Stimulated activated CD4-positive, alpha-beta T cell treated with anti-CD3 and anti-CD28 coated beads, Interleukin-4, amount 100 ng/mL, for 48 hours (primary cell): ENCODE measurements at regions not wholly inside any gene's neighbourhood (a gene's known extent, or its start where the extent isn't known, plus 50 kb on each side); places are given as distances from the start of the nearest gene placed in this dataset.

Experiments
- DNase-seq, 2 donors: peaks; one replicate each; pipeline ENCODE4 v3.0.0-alpha.2; 2020; ENCODE audit warnings: low read depth in 2 of 2

GRCh38 chr19:34109596-34109995 is 62.7 kb upstream of the LSM14A start:
- no peak for DNase-seq

DNA sequence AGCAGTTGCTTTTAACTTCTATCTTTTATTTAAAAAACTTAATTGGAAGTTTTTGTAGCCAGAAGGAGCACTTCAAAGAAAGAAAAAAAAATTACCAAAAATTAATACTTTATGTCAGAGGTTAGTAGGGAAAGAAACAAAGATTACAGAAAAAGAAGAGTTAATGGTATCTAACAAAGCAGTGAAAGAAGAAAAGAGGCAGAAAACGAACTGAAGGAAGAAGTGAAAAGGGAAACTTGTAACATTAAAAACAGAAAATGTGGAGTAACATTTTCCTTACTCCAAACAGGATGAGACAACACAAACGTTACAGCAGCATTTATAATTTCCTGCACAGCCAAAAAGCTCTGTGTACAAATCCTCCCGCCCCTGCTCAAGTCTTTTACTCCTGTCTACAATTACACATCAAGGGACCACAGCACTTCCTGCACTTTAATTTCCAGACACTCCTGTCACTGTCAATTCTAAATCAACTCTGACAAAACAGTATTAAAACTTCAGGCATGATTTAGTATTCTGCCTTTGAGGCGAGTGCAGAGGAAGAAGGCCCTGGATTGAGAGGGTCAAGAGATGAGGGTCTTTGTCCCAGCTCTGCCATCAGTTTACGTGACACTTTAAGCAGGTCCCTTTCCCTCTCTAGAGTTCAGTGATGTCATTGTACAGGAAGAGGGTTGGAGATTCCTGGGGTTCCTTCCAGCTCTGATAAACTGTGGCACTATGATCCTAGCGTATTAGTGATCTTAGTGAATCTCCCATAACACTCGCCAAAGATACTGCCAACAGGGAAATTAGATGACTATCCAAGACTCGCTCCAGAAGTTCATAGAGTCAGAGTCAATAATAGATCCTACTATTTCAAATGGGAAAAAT is 53.2 kb upstream of the LSM14A start:
- no peak for DNase-seq

GRCh38 chr19:34120141-34120540 is 52.2 kb upstream of the LSM14A start:
- no peak for DNase-seq

- DNase-seq = peak; percentile 39 to 48
Observed at GRCh38 chr19:34120846-34121639, 51.3 kb upstream of the LSM14A start.
